Gastrocnemius medialis (tissue), 4 donors: ENCODE measurements at regions not wholly inside any gene's neighbourhood (a gene's known extent, or its start where the extent isn't known, plus 50 kb on each side); places are given as distances from the start of the nearest gene placed in this dataset.

Experiments used
- POLR2A ChIP-seq, 2 donors: fragments of 450-650 bp; IDR thresholded peaks; one replicate each; pipeline ENCODE4 v1.6.1; 2017; ENCODE audit warnings: antibody characterized with exemption in 2 of 2, mild to moderate bottlenecking in 2 of 2, moderate library complexity in 2 of 2
- TF ChIP-seq, protein P1 (sequence below), 5 experiments: fragments of 450-650 bp in 3 of 5; fragments of 200-600 bp in 2 of 5; sonication (generic) in 2 of 5; IDR thresholded peaks in 4 of 5; conservative IDR thresholded peaks in 1 of 5; 1 replicate in 4 of 5; 2 replicates in 1 of 5; pipeline ENCODE4 v1.5.1; 2016 to 2019; ENCODE audit warnings: antibody characterized with exemption in 5 of 5, mild to moderate bottlenecking in 3 of 5, moderate library complexity in 3 of 5

DNA sequence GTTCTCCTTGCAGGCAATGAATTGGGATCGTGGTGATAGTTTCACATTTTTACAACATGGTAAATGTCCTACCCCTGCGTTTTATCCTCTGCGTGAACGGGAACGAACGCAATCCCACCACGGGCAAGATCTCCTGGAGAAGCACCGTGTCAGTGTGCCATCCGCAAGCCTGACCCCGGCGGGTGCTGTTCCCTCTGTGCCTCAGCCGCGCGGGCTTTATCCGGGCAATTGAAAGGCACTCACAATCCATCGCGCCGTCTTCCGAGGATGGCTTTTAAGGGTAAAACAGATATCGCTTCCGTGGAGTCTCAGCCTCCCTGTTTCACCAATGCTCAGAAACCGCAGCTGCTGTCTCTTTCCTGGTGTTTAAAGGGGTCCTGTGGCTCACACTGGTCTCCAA is 1387.5 kb downstream of the BRD1 start:
- TF ChIP-seq, protein P1, sequence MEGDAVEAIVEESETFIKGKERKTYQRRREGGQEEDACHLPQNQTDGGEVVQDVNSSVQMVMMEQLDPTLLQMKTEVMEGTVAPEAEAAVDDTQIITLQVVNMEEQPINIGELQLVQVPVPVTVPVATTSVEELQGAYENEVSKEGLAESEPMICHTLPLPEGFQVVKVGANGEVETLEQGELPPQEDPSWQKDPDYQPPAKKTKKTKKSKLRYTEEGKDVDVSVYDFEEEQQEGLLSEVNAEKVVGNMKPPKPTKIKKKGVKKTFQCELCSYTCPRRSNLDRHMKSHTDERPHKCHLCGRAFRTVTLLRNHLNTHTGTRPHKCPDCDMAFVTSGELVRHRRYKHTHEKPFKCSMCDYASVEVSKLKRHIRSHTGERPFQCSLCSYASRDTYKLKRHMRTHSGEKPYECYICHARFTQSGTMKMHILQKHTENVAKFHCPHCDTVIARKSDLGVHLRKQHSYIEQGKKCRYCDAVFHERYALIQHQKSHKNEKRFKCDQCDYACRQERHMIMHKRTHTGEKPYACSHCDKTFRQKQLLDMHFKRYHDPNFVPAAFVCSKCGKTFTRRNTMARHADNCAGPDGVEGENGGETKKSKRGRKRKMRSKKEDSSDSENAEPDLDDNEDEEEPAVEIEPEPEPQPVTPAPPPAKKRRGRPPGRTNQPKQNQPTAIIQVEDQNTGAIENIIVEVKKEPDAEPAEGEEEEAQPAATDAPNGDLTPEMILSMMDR (IDR thresholded peaks at IDR 0.05 in 4 of 5, conservative IDR thresholded peaks at IDR 0.05 in 1 of 5) = no peak
- no peak for TF ChIP-seq POLR2A (IDR thresholded peaks at IDR 0.05)
